Activated CD8-positive, alpha-beta memory T cell treated with anti-CD3 and anti-CD28 coated beads, Interleukin-2, amount 10 ng/mL, durations not matched to agents 7 days and 5 days (primary cell): ENCODE measurements at regions not wholly inside any gene's neighbourhood (a gene's known extent, or its start where the extent isn't known, plus 50 kb on each side); places are given as distances from the start of the nearest gene placed in this dataset.

Experiments used
- ATAC-seq: fragments of 150-1000 bp; cut with Tn5 transposase; one replicate; pipeline ENCODE4 v1.10.0; 2021; ENCODE audit warnings: moderate library complexity
- CTCF ChIA-PET: fragments of 350-600 bp; sonication (Branson Sonifier 250); formaldehyde crosslinking; loops from one replicate; lab custom pipeline; 2021; ENCODE audit warnings: antibody characterized with exemption; lab: Charles Lee
- DNase-seq: peaks from one replicate; pipeline ENCODE4 v3.0.0-alpha.2; 2020
- H3K27ac Mint-ChIP-seq: one replicate; pipeline ENCODE4 v1.8.0; 2021; ENCODE audit warnings: mild to moderate bottlenecking, mixed read lengths
- H3K27me3 Mint-ChIP-seq: one replicate; pipeline ENCODE4 v1.8.0; 2021; ENCODE audit warnings: mixed read lengths
- H3K36me3 Mint-ChIP-seq: one replicate; pipeline ENCODE4 v1.8.0; 2021; ENCODE audit warnings: mild to moderate bottlenecking, mixed read lengths
- H3K4me1 Mint-ChIP-seq: one replicate; pipeline ENCODE4 v1.8.0; 2021; ENCODE audit warnings: mixed read lengths
- H3K4me3 Mint-ChIP-seq: one replicate; pipeline ENCODE4 v1.8.0; 2021; ENCODE audit warnings: mild to moderate bottlenecking, moderate library complexity, mixed read lengths
- H3K9me3 Mint-ChIP-seq: one replicate; pipeline ENCODE4 v1.8.0; 2022; ENCODE audit warnings: low read depth, mixed read lengths

- Mint-ChIP-seq H3K27ac (no peak overlapping the region), H3K36me3 (no peaks in the 10 kb centered on the region), H3K4me1 (no peaks in the 10 kb centered on the region), H3K4me3 (no peak overlapping the region), H3K27me3 (no peaks in the 10 kb centered on the region), H3K9me3 (no peaks in the 10 kb centered on the region)
- no peak for DNase-seq
- ATAC-seq, result no peak
- CTCF ChIA-PET, result no interaction called here
These were observed 478.1 kb upstream of the NBEA start for GRCh38 chr13:34464011-34464410.

- ATAC-seq (no peak), DNase-seq (no peak)
- Mint-ChIP-seq H3K4me3 (no peak overlapping the region), H3K36me3 (no peaks in the 10 kb centered on the region), H3K9me3 (no peaks in the 10 kb centered on the region), H3K27me3 (no peaks in the 10 kb centered on the region), H3K4me1 (no peaks in the 10 kb centered on the region), H3K27ac (no peak overlapping the region)
- CTCF ChIA-PET, result no interaction called here
These were observed 476.6 kb upstream of the NBEA start for GRCh38 chr13:34465423-34465922.

GRCh38 chr13:34466301-34466700 lies 475.8 kb upstream of the NBEA start:
- ATAC-seq (no peak), DNase-seq (no peak)
- Mint-ChIP-seq H3K27ac (no peak overlapping the region), H3K9me3 (no peaks in the 10 kb centered on the region), H3K27me3 (no peaks in the 10 kb centered on the region), H3K4me1 (no peaks in the 10 kb centered on the region), H3K36me3 (no peaks in the 10 kb centered on the region), H3K4me3 (no peak overlapping the region)
- CTCF ChIA-PET, result no interaction called here

- DNase-seq, result no peak
- CTCF ChIA-PET, result no interaction called here
- H3K4me1 Mint-ChIP-seq, result no peaks in the 10 kb centered on the region
These were observed 474.5 kb upstream of the NBEA start for GRCh38 chr13:34467450-34468083.

GRCh38 chr13:34469196-34469986 lies 472.7 kb upstream of the NBEA start:
- CTCF ChIA-PET, result no interaction called here
- no peak overlapping the region for H3K27ac Mint-ChIP-seq
- H3K9me3 Mint-ChIP-seq, result no peaks in the 10 kb centered on the region

More at GRCh38 chr13:34467450-34468083, 474.5 kb upstream of the NBEA start:
- Mint-ChIP-seq H3K27me3 (no peaks in the 10 kb centered on the region), H3K4me3 (no peak overlapping the region), H3K9me3 (no peaks in the 10 kb centered on the region), H3K27ac (no peak overlapping the region), H3K36me3 (no peaks in the 10 kb centered on the region)
- no peak for ATAC-seq

GRCh38 chr13:34474187-34474868 lies 467.7 kb upstream of the NBEA start:
- H3K27ac Mint-ChIP-seq, result no peak overlapping the region
- H3K36me3 Mint-ChIP-seq, result no peaks in the 10 kb centered on the region
- H3K27me3 Mint-ChIP-seq, result no peaks in the 10 kb centered on the region
- no peaks in the 10 kb centered on the region for H3K4me1 Mint-ChIP-seq
- H3K9me3 Mint-ChIP-seq, result peaks cover 8% of the 10 kb centered on the region
- H3K4me3 Mint-ChIP-seq, result no peak overlapping the region
- no peak for ATAC-seq
- no peak for DNase-seq
- CTCF ChIA-PET, result no interaction called here

More at GRCh38 chr13:34469196-34469986, 472.7 kb upstream of the NBEA start:
- H3K4me1 Mint-ChIP-seq, result no peaks in the 10 kb centered on the region
- DNase-seq (no peak), ATAC-seq (no peak)
- no peak overlapping the region for H3K4me3 Mint-ChIP-seq
- no peaks in the 10 kb centered on the region for H3K36me3 Mint-ChIP-seq
- H3K27me3 Mint-ChIP-seq, result no peaks in the 10 kb centered on the region

- Mint-ChIP-seq H3K36me3 (no peaks in the 10 kb centered on the region), H3K27me3 (no peaks in the 10 kb centered on the region), H3K4me3 (no peak overlapping the region), H3K27ac (no peak overlapping the region), H3K4me1 (no peaks in the 10 kb centered on the region), H3K9me3 (peaks cover 8% of the 10 kb centered on the region)
- CTCF ChIA-PET, result no interaction called here
- DNase-seq, result no peak
- ATAC-seq, result no peak
These were observed 463.7 kb upstream of the NBEA start for GRCh38 chr13:34478376-34478775.

GRCh38 chr13:34502011-34502410 lies 440.1 kb upstream of the NBEA start:
- ATAC-seq, result no peak
- no peak overlapping the region for H3K27ac Mint-ChIP-seq
- H3K27me3 Mint-ChIP-seq, result no peaks in the 10 kb centered on the region
- H3K9me3 Mint-ChIP-seq, result peaks cover 4% of the 10 kb centered on the region
- no peaks in the 10 kb centered on the region for H3K36me3 Mint-ChIP-seq
- no peak for DNase-seq
- CTCF ChIA-PET, result no interaction called here
- no peak overlapping the region for H3K4me3 Mint-ChIP-seq
- no peaks in the 10 kb centered on the region for H3K4me1 Mint-ChIP-seq

GRCh38 chr13:34502621-34503020 lies 439.4 kb upstream of the NBEA start:
- ATAC-seq, result no peak

GRCh38 chr13:34506796-34507195 lies 435.3 kb upstream of the NBEA start:
- H3K4me1 Mint-ChIP-seq, result no peaks in the 10 kb centered on the region
- no peak overlapping the region for H3K4me3 Mint-ChIP-seq
- H3K27ac Mint-ChIP-seq, result no peak overlapping the region
- peaks cover 6% of the 10 kb centered on the region for H3K9me3 Mint-ChIP-seq
- CTCF ChIA-PET, result no interaction called here
- H3K27me3 Mint-ChIP-seq, result no peaks in the 10 kb centered on the region
- DNase-seq (no peak), ATAC-seq (no peak)
- no peaks in the 10 kb centered on the region for H3K36me3 Mint-ChIP-seq

More at GRCh38 chr13:34502621-34503020, 439.4 kb upstream of the NBEA start:
- Mint-ChIP-seq H3K9me3 (peaks cover 9% of the 10 kb centered on the region), H3K27me3 (no peaks in the 10 kb centered on the region), H3K27ac (no peak overlapping the region), H3K4me1 (no peaks in the 10 kb centered on the region), H3K36me3 (no peaks in the 10 kb centered on the region), H3K4me3 (no peak overlapping the region)
- CTCF ChIA-PET, result no interaction called here
- no peak for DNase-seq

- DNase-seq, result no peak
- no peak for ATAC-seq
- CTCF ChIA-PET, result no interaction called here
- H3K4me1 Mint-ChIP-seq, result no peaks in the 10 kb centered on the region
- no peaks in the 10 kb centered on the region for H3K27me3 Mint-ChIP-seq
- H3K9me3 Mint-ChIP-seq, result peaks cover 6% of the 10 kb centered on the region
- H3K27ac Mint-ChIP-seq, result no peak overlapping the region
- no peak overlapping the region for H3K4me3 Mint-ChIP-seq
- no peaks in the 10 kb centered on the region for H3K36me3 Mint-ChIP-seq
These were observed 434.4 kb upstream of the NBEA start for GRCh38 chr13:34507630-34508029.

GRCh38 chr13:34512817-34513216 lies 429.3 kb upstream of the NBEA start:
- H3K36me3 Mint-ChIP-seq, result no peaks in the 10 kb centered on the region
- H3K4me1 Mint-ChIP-seq, result no peaks in the 10 kb centered on the region
- H3K9me3 Mint-ChIP-seq, result peaks cover 5% of the 10 kb centered on the region
- CTCF ChIA-PET, result no interaction called here
- H3K27ac Mint-ChIP-seq, result no peak overlapping the region
- no peak for ATAC-seq
- no peaks in the 10 kb centered on the region for H3K27me3 Mint-ChIP-seq
- H3K4me3 Mint-ChIP-seq, result no peak overlapping the region
- no peak for DNase-seq

- Mint-ChIP-seq H3K27me3 (no peaks in the 10 kb centered on the region), H3K27ac (no peak overlapping the region), H3K9me3 (peaks cover 5% of the 10 kb centered on the region), H3K4me1 (no peaks in the 10 kb centered on the region), H3K4me3 (no peak overlapping the region), H3K36me3 (no peaks in the 10 kb centered on the region)
- no peak for ATAC-seq
- CTCF ChIA-PET, result no interaction called here
- no peak for DNase-seq
These were observed 428.5 kb upstream of the NBEA start for GRCh38 chr13:34513526-34513925.

- DNase-seq, result no peak
- no peak for ATAC-seq
- Mint-ChIP-seq H3K27ac (no peak overlapping the region), H3K36me3 (no peaks in the 10 kb centered on the region), H3K27me3 (no peaks in the 10 kb centered on the region), H3K4me3 (no peak overlapping the region), H3K4me1 (no peaks in the 10 kb centered on the region), H3K9me3 (peaks cover 5% of the 10 kb centered on the region)
- CTCF ChIA-PET, result no interaction called here
These were observed 426.9 kb upstream of the NBEA start for GRCh38 chr13:34515201-34515600.
